GM23338 (cell line): ENCODE measurements at regions not wholly inside any gene's neighbourhood (a gene's known extent, or its start where the extent isn't known, plus 50 kb on each side); places are given as distances from the start of the nearest gene placed in this dataset.

Source experiments
- CREB1 ChIP-seq: fragments of 250-450 bp; sonication (Bioruptor Pico); IDR thresholded peaks from 2 replicates; pipeline ENCODE4 v1.5.0; 2020; ENCODE audit warnings: low read depth, mild to moderate bottlenecking, moderate library complexity
- EZH2 ChIP-seq: fragments of 200-600 bp; sonication (generic); IDR thresholded peaks from one replicate; pipeline ENCODE4 v1.8.0; 2017; ENCODE audit warnings: antibody characterized with exemption, mild to moderate bottlenecking, low read depth; ENCODE audit not compliant: unreplicated experiment
- EZH2phosphoT487 ChIP-seq: fragments of 200-600 bp; sonication (generic); IDR thresholded peaks from one replicate; pipeline ENCODE4 v1.8.1; 2018; ENCODE audit warnings: antibody characterized with exemption; ENCODE audit not compliant: unreplicated experiment
- JUNB ChIP-seq: IDR thresholded peaks from one replicate; pipeline ENCODE4 v1.6.1; 2016; ENCODE audit warnings: antibody characterized with exemption; ENCODE audit not compliant: unreplicated experiment
- NANOG ChIP-seq: IDR thresholded peaks from 2 replicates; pipeline ENCODE4 v1.6.1; 2016; ENCODE audit warnings: antibody characterized with exemption, borderline replicate concordance
- POLR2AphosphoS5 ChIP-seq: IDR thresholded peaks from 2 replicates; pipeline ENCODE4 v1.6.1; 2016; ENCODE audit warnings: antibody characterized with exemption, low read depth
- ZNF331 ChIP-seq: fragments of 250-450 bp; sonication (Bioruptor Pico); IDR thresholded peaks from 2 replicates; pipeline ENCODE4 v1.5.0; 2020; ENCODE audit warnings: low read depth, mild to moderate bottlenecking, moderate library complexity
- TF ChIP-seq, protein P1 (sequence below), 2 experiments: fragments of 200-600 bp in 1 of 2; sonication (generic) in 1 of 2; conservative IDR thresholded peaks; 2 replicates each; pipeline versions ENCODE4 v1.5.1 to v1.6.1; 2016 to 2017; ENCODE audit warnings: antibody characterized with exemption in 2 of 2, low read depth in 2 of 2, mild to moderate bottlenecking in 2 of 2, moderate library complexity in 1 of 2
- TF ChIP-seq, protein P2 (sequence below): IDR thresholded peaks from one replicate; pipeline ENCODE4 v1.6.1; 2018; ENCODE audit warnings: antibody characterized with exemption; ENCODE audit not compliant: unreplicated experiment
- TF ChIP-seq, protein P3 (sequence below): IDR thresholded peaks from 2 replicates; pipeline ENCODE4 v1.6.1; 2016; ENCODE audit warnings: antibody characterized with exemption

DNA sequence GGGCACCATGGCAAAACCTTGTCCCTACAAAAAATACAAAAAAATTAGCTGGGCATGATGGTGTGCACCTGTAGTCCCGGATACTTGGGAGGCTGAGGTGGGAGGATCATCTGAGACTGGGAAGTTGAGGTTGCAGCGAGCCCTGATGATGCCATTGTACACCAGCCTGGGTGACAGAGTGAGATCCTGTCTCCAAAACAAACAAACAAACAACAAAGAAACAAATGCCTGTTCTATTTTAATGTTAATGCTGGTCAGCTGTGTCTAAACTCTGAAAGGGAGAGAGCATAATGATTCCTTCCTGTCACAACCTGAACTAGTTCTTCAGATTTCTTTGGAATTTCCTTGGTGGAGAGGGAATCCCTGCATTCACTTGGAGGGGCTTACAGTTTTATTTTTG, 413.0 kb upstream of the TBL1XR1 start:
- TF ChIP-seq, protein P1, sequence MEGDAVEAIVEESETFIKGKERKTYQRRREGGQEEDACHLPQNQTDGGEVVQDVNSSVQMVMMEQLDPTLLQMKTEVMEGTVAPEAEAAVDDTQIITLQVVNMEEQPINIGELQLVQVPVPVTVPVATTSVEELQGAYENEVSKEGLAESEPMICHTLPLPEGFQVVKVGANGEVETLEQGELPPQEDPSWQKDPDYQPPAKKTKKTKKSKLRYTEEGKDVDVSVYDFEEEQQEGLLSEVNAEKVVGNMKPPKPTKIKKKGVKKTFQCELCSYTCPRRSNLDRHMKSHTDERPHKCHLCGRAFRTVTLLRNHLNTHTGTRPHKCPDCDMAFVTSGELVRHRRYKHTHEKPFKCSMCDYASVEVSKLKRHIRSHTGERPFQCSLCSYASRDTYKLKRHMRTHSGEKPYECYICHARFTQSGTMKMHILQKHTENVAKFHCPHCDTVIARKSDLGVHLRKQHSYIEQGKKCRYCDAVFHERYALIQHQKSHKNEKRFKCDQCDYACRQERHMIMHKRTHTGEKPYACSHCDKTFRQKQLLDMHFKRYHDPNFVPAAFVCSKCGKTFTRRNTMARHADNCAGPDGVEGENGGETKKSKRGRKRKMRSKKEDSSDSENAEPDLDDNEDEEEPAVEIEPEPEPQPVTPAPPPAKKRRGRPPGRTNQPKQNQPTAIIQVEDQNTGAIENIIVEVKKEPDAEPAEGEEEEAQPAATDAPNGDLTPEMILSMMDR (conservative IDR thresholded peaks at IDR 0.05; ENCODE audit: low read depth in 2 of 2): no peak
- TF ChIP-seq EZH2 (no peak), JUNB (no peak), NANOG (peak; percentile 33; the same call in 1 of the 2 replicates), POLR2AphosphoS5 (no peak), EZH2phosphoT487 (no peak), ZNF331 (CRISPR knock-in tag) (no peak), CREB1 (CRISPR knock-in tag) (no peak)
- TF ChIP-seq, protein P2, sequence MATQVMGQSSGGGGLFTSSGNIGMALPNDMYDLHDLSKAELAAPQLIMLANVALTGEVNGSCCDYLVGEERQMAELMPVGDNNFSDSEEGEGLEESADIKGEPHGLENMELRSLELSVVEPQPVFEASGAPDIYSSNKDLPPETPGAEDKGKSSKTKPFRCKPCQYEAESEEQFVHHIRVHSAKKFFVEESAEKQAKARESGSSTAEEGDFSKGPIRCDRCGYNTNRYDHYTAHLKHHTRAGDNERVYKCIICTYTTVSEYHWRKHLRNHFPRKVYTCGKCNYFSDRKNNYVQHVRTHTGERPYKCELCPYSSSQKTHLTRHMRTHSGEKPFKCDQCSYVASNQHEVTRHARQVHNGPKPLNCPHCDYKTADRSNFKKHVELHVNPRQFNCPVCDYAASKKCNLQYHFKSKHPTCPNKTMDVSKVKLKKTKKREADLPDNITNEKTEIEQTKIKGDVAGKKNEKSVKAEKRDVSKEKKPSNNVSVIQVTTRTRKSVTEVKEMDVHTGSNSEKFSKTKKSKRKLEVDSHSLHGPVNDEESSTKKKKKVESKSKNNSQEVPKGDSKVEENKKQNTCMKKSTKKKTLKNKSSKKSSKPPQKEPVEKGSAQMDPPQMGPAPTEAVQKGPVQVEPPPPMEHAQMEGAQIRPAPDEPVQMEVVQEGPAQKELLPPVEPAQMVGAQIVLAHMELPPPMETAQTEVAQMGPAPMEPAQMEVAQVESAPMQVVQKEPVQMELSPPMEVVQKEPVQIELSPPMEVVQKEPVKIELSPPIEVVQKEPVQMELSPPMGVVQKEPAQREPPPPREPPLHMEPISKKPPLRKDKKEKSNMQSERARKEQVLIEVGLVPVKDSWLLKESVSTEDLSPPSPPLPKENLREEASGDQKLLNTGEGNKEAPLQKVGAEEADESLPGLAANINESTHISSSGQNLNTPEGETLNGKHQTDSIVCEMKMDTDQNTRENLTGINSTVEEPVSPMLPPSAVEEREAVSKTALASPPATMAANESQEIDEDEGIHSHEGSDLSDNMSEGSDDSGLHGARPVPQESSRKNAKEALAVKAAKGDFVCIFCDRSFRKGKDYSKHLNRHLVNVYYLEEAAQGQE: no peak
- TF ChIP-seq, protein P3, sequence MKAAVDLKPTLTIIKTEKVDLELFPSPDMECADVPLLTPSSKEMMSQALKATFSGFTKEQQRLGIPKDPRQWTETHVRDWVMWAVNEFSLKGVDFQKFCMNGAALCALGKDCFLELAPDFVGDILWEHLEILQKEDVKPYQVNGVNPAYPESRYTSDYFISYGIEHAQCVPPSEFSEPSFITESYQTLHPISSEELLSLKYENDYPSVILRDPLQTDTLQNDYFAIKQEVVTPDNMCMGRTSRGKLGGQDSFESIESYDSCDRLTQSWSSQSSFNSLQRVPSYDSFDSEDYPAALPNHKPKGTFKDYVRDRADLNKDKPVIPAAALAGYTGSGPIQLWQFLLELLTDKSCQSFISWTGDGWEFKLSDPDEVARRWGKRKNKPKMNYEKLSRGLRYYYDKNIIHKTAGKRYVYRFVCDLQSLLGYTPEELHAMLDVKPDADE: no peak
